Ectodermal cell (in vitro differentiated cells): ENCODE measurements at regions not wholly inside any gene's neighbourhood (a gene's known extent, or its start where the extent isn't known, plus 50 kb on each side); places are given as distances from the start of the nearest gene placed in this dataset.

ENCODE experiments used
- H3K27ac ChIP-seq: 2 replicates; pipeline ENCODE4 v1.7.0; 2013; ENCODE audit warnings: mild to moderate bottlenecking, low read depth, low read length; ENCODE audit not compliant: insufficient read depth, poor library complexity, severe bottlenecking
- H3K27me3 ChIP-seq: 2 replicates; pipeline ENCODE4 v1.7.0; 2013; ENCODE audit warnings: mild to moderate bottlenecking, low read length; ENCODE audit not compliant: insufficient read depth, control insufficient read depth, poor library complexity, severe bottlenecking
- H3K36me3 ChIP-seq: one replicate; pipeline ENCODE4 v1.7.0; 2013; ENCODE audit warnings: low read length; ENCODE audit not compliant: control insufficient read depth, insufficient read depth
- H3K4me1 ChIP-seq: one replicate; pipeline ENCODE4 v1.7.0; 2013; ENCODE audit warnings: low read length; ENCODE audit not compliant: control insufficient read depth, insufficient read depth
- H3K4me3 ChIP-seq: 2 replicates; pipeline ENCODE4 v1.7.0; 2013; ENCODE audit warnings: low read depth, low read length, control low read depth; ENCODE audit not compliant: insufficient read depth
- H3K9me3 ChIP-seq: 2 replicates; pipeline ENCODE4 v1.7.0; 2013; ENCODE audit warnings: mild to moderate bottlenecking, low read length, moderate library complexity; ENCODE audit not compliant: control insufficient read depth
- WGBS, 2 experiments: methylation state at CpG; one replicate each; pipeline ENCODE4 v1.1.7; 2013; ENCODE audit warnings: missing lambda C conversion rate in 2 of 2; 5-methylcytosine and 5-hydroxymethylcytosine counted together

DNA sequence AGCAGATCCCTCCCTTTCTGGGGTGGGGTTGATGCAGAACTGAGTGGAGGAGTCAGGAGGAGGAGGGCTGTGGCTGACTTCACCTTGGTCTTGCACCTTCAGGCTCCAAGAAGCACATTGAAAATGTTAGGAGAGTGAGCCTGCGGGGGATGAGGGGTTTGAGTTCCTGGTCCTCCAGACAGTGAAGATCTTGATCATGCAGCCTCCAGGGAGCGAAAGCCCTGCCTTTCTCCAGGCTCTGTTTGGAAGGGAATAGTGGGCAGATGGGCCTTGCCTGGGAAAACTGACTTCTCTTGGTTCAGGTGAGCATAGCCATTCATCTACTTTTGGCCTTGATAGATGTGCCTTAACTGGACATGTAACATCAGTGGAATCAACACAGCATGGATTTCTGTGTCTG is 267.6 kb upstream of the B3GAT1 start:
- 68 to 71% methylated on average over 2 of the region's 2 CpGs for WGBS, 2 experiments
- no peaks in the 10 kb centered on the region for H3K4me1 ChIP-seq
- H3K27ac ChIP-seq: no peak overlapping the region
- H3K9me3 ChIP-seq: no peaks in the 10 kb centered on the region
- H3K36me3 ChIP-seq: no peaks in the 10 kb centered on the region
- H3K27me3 ChIP-seq: no peaks in the 10 kb centered on the region
- H3K4me3 ChIP-seq: no peak overlapping the region

DNA sequence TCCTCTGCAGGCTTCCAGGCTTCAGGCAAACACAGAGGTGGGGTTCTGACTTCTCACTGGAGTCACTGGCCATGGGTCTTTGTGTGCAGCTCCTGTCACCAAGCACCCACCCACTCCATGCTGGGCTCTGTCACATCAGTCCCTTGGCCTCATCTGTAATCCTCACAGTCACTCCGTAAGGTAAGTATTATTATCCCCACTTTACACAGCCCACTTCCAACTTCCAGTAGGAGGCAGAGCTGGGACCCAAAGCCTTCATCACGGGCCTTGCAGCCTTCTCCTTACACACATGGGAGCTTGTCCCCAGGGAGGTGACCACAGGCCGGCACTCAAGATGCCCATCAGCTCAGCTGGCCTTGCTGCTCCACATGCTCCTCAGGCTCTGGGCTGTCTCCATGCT is 266.7 kb upstream of the B3GAT1 start:
- H3K36me3 ChIP-seq: no peaks in the 10 kb centered on the region
- no peak overlapping the region for H3K27ac ChIP-seq
- WGBS, 2 experiments: 59 to 60% methylated on average over 3 of the region's 3 CpGs
- no peak overlapping the region for H3K4me3 ChIP-seq
- H3K4me1 ChIP-seq: no peaks in the 10 kb centered on the region
- no peaks in the 10 kb centered on the region for H3K9me3 ChIP-seq
- no peaks in the 10 kb centered on the region for H3K27me3 ChIP-seq

GRCh38 chr11:134677891-134678551 is 266.0 kb upstream of the B3GAT1 start:
- no peaks in the 10 kb centered on the region for H3K4me1 ChIP-seq
- no peaks in the 10 kb centered on the region for H3K36me3 ChIP-seq
- H3K27ac ChIP-seq: no peak overlapping the region
- no peaks in the 10 kb centered on the region for H3K27me3 ChIP-seq
- 87 to 88% methylated on average over 7 of the region's 7 CpGs for WGBS, 2 experiments
- H3K4me3 ChIP-seq: no peak overlapping the region
- H3K9me3 ChIP-seq: no peaks in the 10 kb centered on the region

- H3K27ac ChIP-seq: no peak overlapping the region
- 91 to 95% methylated on average over 9 of the region's 9 CpGs for WGBS, 2 experiments
- no peaks in the 10 kb centered on the region for H3K9me3 ChIP-seq
Observed at GRCh38 chr11:134677397-134677822, 265.4 kb upstream of the B3GAT1 start.

DNA sequence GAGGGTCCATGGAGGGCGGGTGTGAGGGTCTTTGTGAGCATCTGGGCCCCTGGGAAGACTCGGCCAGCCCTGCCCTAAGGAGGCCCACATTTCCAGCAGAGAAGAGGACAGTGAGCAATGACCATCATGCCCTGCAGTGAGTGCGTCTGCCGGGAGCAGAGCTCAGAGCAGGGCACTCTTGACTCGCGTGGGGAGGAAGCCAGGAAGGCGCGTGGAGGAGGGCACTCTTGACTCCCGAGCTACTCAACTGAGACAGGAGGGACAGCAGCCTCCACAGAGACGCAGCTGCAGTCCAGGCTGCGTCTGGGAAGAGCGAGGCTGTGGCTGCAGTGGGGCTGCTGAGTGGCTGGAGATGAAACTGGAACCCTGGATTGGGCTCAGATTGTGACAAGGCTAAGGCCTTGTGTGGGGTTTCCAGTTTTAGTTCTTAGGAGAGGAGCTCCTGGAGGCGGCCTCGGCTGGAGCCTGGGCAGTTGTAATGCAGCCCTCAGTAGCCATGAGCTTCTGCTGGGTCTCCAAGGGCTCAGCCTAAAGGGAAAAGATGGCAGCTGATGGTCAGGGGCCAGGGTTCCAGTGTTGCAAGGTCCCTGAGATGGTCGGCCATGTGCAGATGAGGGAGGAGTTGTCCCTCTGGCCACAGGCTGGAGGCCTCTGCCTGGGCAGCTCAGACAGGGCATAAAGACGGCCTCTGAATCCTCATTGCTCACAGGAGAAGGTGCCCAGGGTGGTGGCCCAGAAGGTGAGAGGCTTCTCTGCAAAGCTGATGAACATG is 264.7 kb upstream of the B3GAT1 start:
- Histone ChIP-seq H3K4me3 (no peak overlapping the region), H3K27ac (no peak overlapping the region), H3K4me1 (no peaks in the 10 kb centered on the region), H3K27me3 (no peaks in the 10 kb centered on the region), H3K36me3 (no peaks in the 10 kb centered on the region), H3K9me3 (no peaks in the 10 kb centered on the region)
- 85 to 89% methylated on average over 16 of the region's 16 CpGs for WGBS, 2 experiments

More at GRCh38 chr11:134677397-134677822, 265.4 kb upstream of the B3GAT1 start:
- no peaks in the 10 kb centered on the region for H3K4me1 ChIP-seq
- no peak overlapping the region for H3K4me3 ChIP-seq
- H3K27me3 ChIP-seq: no peaks in the 10 kb centered on the region
- no peaks in the 10 kb centered on the region for H3K36me3 ChIP-seq

DNA sequence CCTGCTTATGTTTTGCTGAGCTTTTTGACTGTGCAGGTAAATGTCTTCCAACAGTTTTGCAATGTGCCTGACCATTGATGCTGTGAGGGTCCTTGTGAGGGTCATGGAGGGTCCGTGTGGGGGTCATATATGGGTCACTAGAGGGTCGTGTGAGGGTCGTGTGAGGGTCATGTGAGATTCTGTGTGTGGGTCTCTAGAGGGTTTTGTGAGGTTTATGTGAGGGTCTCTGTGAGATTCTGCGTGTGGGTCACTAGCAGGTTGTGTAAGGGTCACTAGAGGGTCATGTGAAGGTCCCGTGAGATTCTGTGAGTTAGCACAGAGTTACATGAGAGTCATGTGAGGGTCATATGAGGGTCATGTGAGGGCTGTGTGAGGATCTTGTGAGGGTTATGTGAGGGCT is 263.9 kb upstream of the B3GAT1 start:
- H3K36me3 ChIP-seq: no peaks in the 10 kb centered on the region
- H3K4me3 ChIP-seq: no peak overlapping the region
- WGBS, 2 experiments: 84 to 86% methylated on average over 5 of the region's 5 CpGs
- no peaks in the 10 kb centered on the region for H3K4me1 ChIP-seq
- H3K27me3 ChIP-seq: no peaks in the 10 kb centered on the region
- H3K9me3 ChIP-seq: no peaks in the 10 kb centered on the region
- H3K27ac ChIP-seq: no peak overlapping the region

DNA sequence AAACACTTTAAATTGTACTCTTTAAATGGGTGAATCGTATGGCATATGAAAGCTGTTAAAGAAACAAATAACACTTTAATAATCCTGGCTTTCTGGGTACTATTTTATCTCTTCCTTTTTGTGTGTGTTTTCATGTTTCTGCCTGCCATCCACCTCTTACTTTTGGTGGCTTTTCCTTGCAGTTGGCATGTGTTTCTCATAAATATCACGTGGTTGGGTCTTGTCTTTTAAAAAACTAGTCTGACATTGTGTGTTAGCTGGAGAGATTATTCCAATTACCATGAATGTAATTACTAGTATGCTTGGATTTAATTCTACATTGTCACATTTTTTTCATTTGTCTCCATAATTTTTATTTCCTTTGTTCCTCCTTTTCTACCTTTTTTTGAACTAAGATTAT is 262.9 kb upstream of the B3GAT1 start:
- Histone ChIP-seq H3K27me3 (no peaks in the 10 kb centered on the region), H3K9me3 (no peaks in the 10 kb centered on the region), H3K4me1 (no peaks in the 10 kb centered on the region), H3K4me3 (no peak overlapping the region), H3K27ac (no peak overlapping the region), H3K36me3 (no peaks in the 10 kb centered on the region)
- 61% methylated on average over 2 of the region's 2 CpGs; no CpG with 5 or more reads in 1 of the 2 experiments for WGBS, 2 experiments

DNA sequence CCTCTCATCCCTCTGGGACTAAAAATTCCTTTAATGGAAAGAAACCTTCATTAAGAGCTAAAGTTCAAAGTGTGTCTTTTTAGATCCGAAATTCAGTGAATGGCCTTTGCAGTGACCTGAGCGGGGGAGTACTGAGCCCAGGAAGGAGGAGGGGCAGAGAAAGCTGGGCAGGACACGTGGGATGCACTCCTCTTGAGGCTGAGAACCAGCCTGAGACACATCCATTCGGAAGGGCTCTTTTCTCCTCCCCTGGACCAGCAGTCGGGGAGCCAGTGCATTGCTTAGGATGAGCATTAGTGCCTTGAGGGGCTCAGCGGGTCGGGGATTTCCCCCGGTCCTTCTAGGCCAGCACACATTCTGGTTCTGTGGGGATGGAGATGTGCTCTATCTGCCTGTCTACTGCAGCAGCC is 258.9 kb upstream of the B3GAT1 start:
- Histone ChIP-seq H3K9me3 (no peaks in the 10 kb centered on the region), H3K27ac (no peak overlapping the region), H3K36me3 (no peaks in the 10 kb centered on the region), H3K4me3 (no peak overlapping the region), H3K27me3 (no peaks in the 10 kb centered on the region), H3K4me1 (no peaks in the 10 kb centered on the region)
- 71 to 72% methylated on average over 8 of the region's 8 CpGs for WGBS, 2 experiments

- H3K27me3 ChIP-seq: no peaks in the 10 kb centered on the region
- H3K4me3 ChIP-seq: no peak overlapping the region
- no peaks in the 10 kb centered on the region for H3K4me1 ChIP-seq
- 71 to 77% methylated on average over 6 of the region's 6 CpGs for WGBS, 2 experiments
- no peaks in the 10 kb centered on the region for H3K9me3 ChIP-seq
- no peak overlapping the region for H3K27ac ChIP-seq
- no peaks in the 10 kb centered on the region for H3K36me3 ChIP-seq
Observed at GRCh38 chr11:134670247-134670782, 258.3 kb upstream of the B3GAT1 start.

GRCh38 chr11:134669796-134670195 is 257.8 kb upstream of the B3GAT1 start:
- no peaks in the 10 kb centered on the region for H3K4me1 ChIP-seq
- H3K4me3 ChIP-seq: no peak overlapping the region
- no peaks in the 10 kb centered on the region for H3K36me3 ChIP-seq
- no peaks in the 10 kb centered on the region for H3K27me3 ChIP-seq
- no peaks in the 10 kb centered on the region for H3K9me3 ChIP-seq
- WGBS, 2 experiments: 91 to 95% methylated on average over 5 of the region's 5 CpGs
- no peak overlapping the region for H3K27ac ChIP-seq
